HFFc6 (cell line): ENCODE measurements at regions not wholly inside any gene's neighbourhood (a gene's known extent, or its start where the extent isn't known, plus 50 kb on each side); places are given as distances from the start of the nearest gene placed in this dataset.

ENCODE experiments used
- DNase-seq: peaks from one replicate; pipeline ENCODE4 v3.0.0-alpha.2; 2018
- H3K27ac Mint-ChIP-seq: 2 replicates; pipeline ENCODE4 v1.8.0; 2020; ENCODE audit warnings: mild to moderate bottlenecking, mixed read lengths
- H3K27me3 Mint-ChIP-seq: 2 replicates; pipeline ENCODE4 v1.8.0; 2021; ENCODE audit warnings: mild to moderate bottlenecking, moderate library complexity, mixed read lengths; ENCODE audit not compliant: insufficient read depth
- H3K36me3 Mint-ChIP-seq: 2 replicates; pipeline ENCODE4 v1.8.0; 2021; ENCODE audit warnings: low read depth, mixed read lengths
- H3K4me1 Mint-ChIP-seq: 2 replicates; pipeline ENCODE4 v1.8.0; 2020; ENCODE audit warnings: low read depth, mixed read lengths
- H3K4me3 Mint-ChIP-seq: 2 replicates; pipeline ENCODE4 v1.8.0; 2020; ENCODE audit warnings: mild to moderate bottlenecking, moderate library complexity, mixed read lengths
- H3K9me3 Mint-ChIP-seq: 2 replicates; pipeline ENCODE4 v1.8.0; 2020; ENCODE audit warnings: mild to moderate bottlenecking, mixed read lengths
- TF ChIP-seq, protein P1 (sequence below): fragments of 200-600 bp; sonication (generic); IDR thresholded peaks from 2 replicates; pipeline ENCODE4 v1.5.0; 2021; ENCODE audit warnings: antibody characterized with exemption, mild to moderate bottlenecking

- H3K4me1 Mint-ChIP-seq: peaks cover 71% of the 10 kb centered on the region
- no peaks in the 10 kb centered on the region for H3K36me3 Mint-ChIP-seq
- H3K4me3 Mint-ChIP-seq: no peak overlapping the region
- H3K9me3 Mint-ChIP-seq: no peaks in the 10 kb centered on the region
- no peak overlapping the region for H3K27ac Mint-ChIP-seq
- no peaks in the 10 kb centered on the region for H3K27me3 Mint-ChIP-seq
- TF ChIP-seq, protein P1, sequence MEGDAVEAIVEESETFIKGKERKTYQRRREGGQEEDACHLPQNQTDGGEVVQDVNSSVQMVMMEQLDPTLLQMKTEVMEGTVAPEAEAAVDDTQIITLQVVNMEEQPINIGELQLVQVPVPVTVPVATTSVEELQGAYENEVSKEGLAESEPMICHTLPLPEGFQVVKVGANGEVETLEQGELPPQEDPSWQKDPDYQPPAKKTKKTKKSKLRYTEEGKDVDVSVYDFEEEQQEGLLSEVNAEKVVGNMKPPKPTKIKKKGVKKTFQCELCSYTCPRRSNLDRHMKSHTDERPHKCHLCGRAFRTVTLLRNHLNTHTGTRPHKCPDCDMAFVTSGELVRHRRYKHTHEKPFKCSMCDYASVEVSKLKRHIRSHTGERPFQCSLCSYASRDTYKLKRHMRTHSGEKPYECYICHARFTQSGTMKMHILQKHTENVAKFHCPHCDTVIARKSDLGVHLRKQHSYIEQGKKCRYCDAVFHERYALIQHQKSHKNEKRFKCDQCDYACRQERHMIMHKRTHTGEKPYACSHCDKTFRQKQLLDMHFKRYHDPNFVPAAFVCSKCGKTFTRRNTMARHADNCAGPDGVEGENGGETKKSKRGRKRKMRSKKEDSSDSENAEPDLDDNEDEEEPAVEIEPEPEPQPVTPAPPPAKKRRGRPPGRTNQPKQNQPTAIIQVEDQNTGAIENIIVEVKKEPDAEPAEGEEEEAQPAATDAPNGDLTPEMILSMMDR: no peak
- no peak for DNase-seq
These were observed 105.8 kb upstream of the SPATA31D4 start for GRCh38 chr9:81822301-81822865.

GRCh38 chr9:81822967-81823366 is 105.3 kb upstream of the SPATA31D4 start:
- Mint-ChIP-seq H3K27ac (no peak overlapping the region), H3K27me3 (no peaks in the 10 kb centered on the region), H3K4me3 (no peak overlapping the region), H3K9me3 (no peaks in the 10 kb centered on the region), H3K4me1 (peaks cover 71% of the 10 kb centered on the region), H3K36me3 (no peaks in the 10 kb centered on the region)
- DNase-seq: no peak
- TF ChIP-seq, protein P1: no peak

DNA sequence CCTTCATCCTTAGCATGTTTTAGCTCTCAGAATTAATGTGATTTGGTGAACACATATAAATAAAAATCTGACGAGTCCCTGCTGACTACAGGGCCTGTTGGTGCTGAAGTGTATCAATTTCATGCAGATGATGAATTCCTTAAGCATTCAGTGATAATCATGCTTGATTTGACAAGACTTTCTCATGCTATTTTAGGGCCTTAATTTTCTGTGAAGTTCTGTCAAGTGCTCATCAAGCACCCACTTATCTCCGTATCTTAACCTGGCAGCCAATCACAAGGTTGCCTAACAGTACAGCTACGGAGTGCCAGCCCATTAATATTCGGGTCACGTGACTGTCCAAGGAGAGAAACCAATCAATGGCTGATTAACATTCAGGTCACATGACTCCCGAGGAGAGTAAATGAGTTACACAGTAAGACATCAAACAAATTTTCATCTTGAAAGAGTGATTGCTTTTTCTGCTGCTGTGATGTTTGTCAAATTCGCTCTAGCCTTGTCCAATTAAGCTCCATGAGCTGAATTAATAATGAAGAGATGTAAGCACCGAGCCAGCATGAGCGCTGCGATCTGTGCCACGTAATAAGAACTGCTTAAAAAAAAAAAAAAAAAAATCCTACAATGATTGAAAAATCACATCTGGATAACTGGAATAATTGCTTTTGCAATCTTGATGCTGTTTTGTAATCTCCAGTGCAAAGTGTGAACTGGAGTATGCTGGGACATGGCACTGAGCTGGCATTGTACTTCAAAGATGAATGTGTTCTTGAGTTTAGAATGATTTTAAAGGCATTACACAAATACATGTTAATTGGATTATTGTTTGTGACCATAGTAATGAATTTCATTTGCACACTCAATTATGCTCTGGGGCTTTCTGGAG is 104.3 kb upstream of the SPATA31D4 start:
- H3K9me3 Mint-ChIP-seq: no peaks in the 10 kb centered on the region

DNA sequence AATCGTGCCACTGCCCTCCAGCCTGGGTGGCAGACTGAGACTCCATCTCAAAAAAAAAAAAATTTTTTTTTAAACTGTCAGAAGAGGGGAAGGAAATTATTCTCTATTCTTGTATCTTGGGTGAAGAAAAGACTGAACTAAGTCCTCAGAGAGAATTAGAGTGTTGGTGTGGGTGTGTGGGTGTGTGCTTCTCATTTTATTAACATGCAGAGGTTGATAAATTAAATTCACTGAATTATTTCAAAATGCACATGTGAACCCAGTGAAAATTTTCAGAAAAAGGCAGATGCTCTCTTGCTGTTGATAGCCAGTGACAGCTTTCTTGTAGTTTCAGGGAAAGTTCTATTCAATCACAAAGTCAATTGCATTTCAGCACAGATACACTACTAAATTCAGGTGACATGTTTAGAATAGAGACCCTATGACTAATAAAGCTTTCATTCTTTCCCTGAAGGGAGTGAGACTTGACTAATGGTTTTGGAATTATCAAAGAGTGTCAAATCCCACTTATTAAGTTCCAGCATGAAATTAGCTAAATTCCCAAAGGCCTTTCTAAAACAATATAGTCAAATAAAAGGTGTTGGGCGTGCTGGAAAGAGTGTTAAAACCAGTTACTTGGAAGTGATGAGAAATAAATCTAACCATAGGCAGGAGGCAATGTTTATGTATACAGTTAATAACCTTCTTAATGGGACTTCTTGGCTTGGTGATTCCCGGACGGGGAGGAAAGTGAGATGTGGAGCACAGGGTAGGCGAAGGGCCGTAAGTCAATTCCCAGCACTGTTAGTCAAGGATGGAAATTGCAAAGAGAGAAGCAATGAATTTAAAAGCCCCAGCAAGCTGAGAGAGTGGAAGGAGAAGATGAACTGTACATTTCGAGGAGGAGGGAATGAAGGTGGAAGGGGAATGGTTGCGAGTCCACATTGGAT is 103.2 kb upstream of the SPATA31D4 start:
- H3K4me3 Mint-ChIP-seq: no peak overlapping the region; the same call in 1 of the 2 replicates
- peaks cover 2% of the 10 kb centered on the region; the same call in 1 of the 2 replicates for H3K27me3 Mint-ChIP-seq
- H3K9me3 Mint-ChIP-seq: no peaks in the 10 kb centered on the region
- no peak for DNase-seq
- peaks cover 60% of the 10 kb centered on the region for H3K4me1 Mint-ChIP-seq
- H3K27ac Mint-ChIP-seq: no peak overlapping the region
- H3K36me3 Mint-ChIP-seq: no peaks in the 10 kb centered on the region
- TF ChIP-seq, protein P1: no peak

More for the DNA sequence above, 104.3 kb upstream of the SPATA31D4 start:
- no peaks in the 10 kb centered on the region for H3K36me3 Mint-ChIP-seq
- DNase-seq: no peak
- H3K27me3 Mint-ChIP-seq: peaks cover 2% of the 10 kb centered on the region; the same call in 1 of the 2 replicates
- peaks cover 71% of the 10 kb centered on the region for H3K4me1 Mint-ChIP-seq
- H3K4me3 Mint-ChIP-seq: no peak overlapping the region
- H3K27ac Mint-ChIP-seq: no peak overlapping the region
- TF ChIP-seq, protein P1: no peak

- H3K9me3 Mint-ChIP-seq: no peaks in the 10 kb centered on the region
- DNase-seq: no peak
- H3K36me3 Mint-ChIP-seq: no peaks in the 10 kb centered on the region
- H3K4me3 Mint-ChIP-seq: no peak overlapping the region
- TF ChIP-seq, protein P1: no peak
- no peak overlapping the region for H3K27ac Mint-ChIP-seq
- H3K4me1 Mint-ChIP-seq: peaks cover 51% of the 10 kb centered on the region
- H3K27me3 Mint-ChIP-seq: peaks cover 2% of the 10 kb centered on the region; the same call in 1 of the 2 replicates
These were observed 102.2 kb upstream of the SPATA31D4 start for GRCh38 chr9:81825846-81826516.
